SK-N-SH treated with all-trans-retinoic acid at 6 μM for 48 hours (cell line): ENCODE measurements at regions not wholly inside any gene's neighbourhood (a gene's known extent, or its start where the extent isn't known, plus 50 kb on each side); places are given as distances from the start of the nearest gene placed in this dataset.

Experiments
- ARNTL ChIP-seq: fragments of 450-650 bp; formaldehyde crosslinking; IDR thresholded peaks from 2 replicates; pipeline ENCODE4 v1.5.0; 2020; ENCODE audit warnings: low read depth, mild to moderate bottlenecking, moderate library complexity, borderline replicate concordance
- CSRNP3 ChIP-seq: fragments of 250-450 bp; sonication (Bioruptor Pico); IDR thresholded peaks from 2 replicates; pipeline ENCODE4 v1.5.1; 2021; ENCODE audit warnings: mild to moderate bottlenecking, moderate library complexity
- ESRRG ChIP-seq: fragments of 250-450 bp; sonication (Bioruptor Pico); IDR thresholded peaks from 2 replicates; pipeline ENCODE4 v1.6.1; 2021; ENCODE audit warnings: mild to moderate bottlenecking
- GLIS3 ChIP-seq: fragments of 250-450 bp; sonication (Bioruptor Pico); IDR thresholded peaks from 2 replicates; pipeline ENCODE4 v1.5.0; 2020; ENCODE audit warnings: mild to moderate bottlenecking, moderate library complexity
- POU6F1 ChIP-seq: fragments of 250-450 bp; sonication (Bioruptor Pico); IDR thresholded peaks from 2 replicates; pipeline ENCODE4 v1.8.0; 2021; ENCODE audit warnings: low read depth, mild to moderate bottlenecking, moderate library complexity, borderline replicate concordance
- SNAI2 ChIP-seq: fragments of 250-450 bp; sonication (Bioruptor Pico); IDR thresholded peaks from 2 replicates; pipeline ENCODE4 v1.5.0; 2020; ENCODE audit warnings: mild to moderate bottlenecking, moderate library complexity
- TCF4 ChIP-seq: fragments of 250-450 bp; sonication (Bioruptor Pico); IDR thresholded peaks from 2 replicates; pipeline ENCODE4 v1.8.0; 2021; ENCODE audit warnings: mild to moderate bottlenecking, moderate library complexity, borderline replicate concordance
- ZC3H10 ChIP-seq: fragments of 250-450 bp; sonication (Bioruptor Pico); IDR thresholded peaks from 2 replicates; pipeline ENCODE4 v1.5.1; 2021; ENCODE audit warnings: mild to moderate bottlenecking, moderate library complexity
- ZFP3 ChIP-seq: fragments of 250-450 bp; sonication (Bioruptor Pico); IDR thresholded peaks from 2 replicates; pipeline ENCODE4 v1.5.0; 2020; ENCODE audit warnings: mild to moderate bottlenecking, moderate library complexity
- ZNF8 ChIP-seq: fragments of 450-650 bp; formaldehyde crosslinking; IDR thresholded peaks from 2 replicates; pipeline ENCODE4 v1.5.0; 2020; ENCODE audit warnings: mild to moderate bottlenecking, moderate library complexity
- TF ChIP-seq, protein P1 (sequence below): fragments of 250-450 bp; sonication (Bioruptor Pico); IDR thresholded peaks from 2 replicates; pipeline ENCODE4 v1.8.0; 2020; ENCODE audit warnings: mild to moderate bottlenecking, moderate library complexity, borderline replicate concordance

DNA sequence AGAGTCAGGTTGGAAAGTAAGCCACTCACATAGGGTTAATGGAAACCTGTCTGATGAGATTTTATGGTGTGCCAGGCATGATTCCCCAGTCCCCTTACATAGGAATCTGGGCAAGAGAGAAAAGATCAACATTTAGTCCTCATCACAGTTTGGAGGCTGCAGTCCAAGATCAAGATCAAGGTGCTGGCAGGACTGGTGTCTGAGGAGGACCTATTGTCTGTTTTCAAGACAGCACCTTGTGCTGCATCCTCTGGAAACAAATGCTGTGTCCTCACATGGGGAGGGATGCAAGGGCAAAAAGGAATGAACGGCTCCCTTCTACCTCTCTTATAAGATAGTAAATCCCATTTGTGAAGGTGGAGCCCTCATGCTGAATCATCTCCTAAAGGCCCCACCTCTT lies 244.8 kb upstream of the GALNT17 start:
- no peak for TF ChIP-seq TCF4 (CRISPR knock-in tag)
- no peak for TF ChIP-seq POU6F1 (CRISPR knock-in tag)
- no peak for TF ChIP-seq ESRRG (CRISPR knock-in tag)
- TF ChIP-seq GLIS3 (CRISPR knock-in tag) = no peak
- no peak for TF ChIP-seq ZC3H10 (CRISPR knock-in tag)
- TF ChIP-seq ZNF8 (CRISPR knock-in tag) = no peak
- no peak for TF ChIP-seq CSRNP3 (CRISPR knock-in tag)
- TF ChIP-seq, protein P1, sequence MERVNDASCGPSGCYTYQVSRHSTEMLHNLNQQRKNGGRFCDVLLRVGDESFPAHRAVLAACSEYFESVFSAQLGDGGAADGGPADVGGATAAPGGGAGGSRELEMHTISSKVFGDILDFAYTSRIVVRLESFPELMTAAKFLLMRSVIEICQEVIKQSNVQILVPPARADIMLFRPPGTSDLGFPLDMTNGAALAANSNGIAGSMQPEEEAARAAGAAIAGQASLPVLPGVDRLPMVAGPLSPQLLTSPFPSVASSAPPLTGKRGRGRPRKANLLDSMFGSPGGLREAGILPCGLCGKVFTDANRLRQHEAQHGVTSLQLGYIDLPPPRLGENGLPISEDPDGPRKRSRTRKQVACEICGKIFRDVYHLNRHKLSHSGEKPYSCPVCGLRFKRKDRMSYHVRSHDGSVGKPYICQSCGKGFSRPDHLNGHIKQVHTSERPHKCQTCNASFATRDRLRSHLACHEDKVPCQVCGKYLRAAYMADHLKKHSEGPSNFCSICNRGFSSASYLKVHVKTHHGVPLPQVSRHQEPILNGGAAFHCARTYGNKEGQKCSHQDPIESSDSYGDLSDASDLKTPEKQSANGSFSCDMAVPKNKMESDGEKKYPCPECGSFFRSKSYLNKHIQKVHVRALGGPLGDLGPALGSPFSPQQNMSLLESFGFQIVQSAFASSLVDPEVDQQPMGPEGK (CRISPR knock-in tag) = no peak
- no peak for TF ChIP-seq ARNTL (CRISPR knock-in tag)
- no peak for TF ChIP-seq ZFP3 (CRISPR knock-in tag)
- no peak for TF ChIP-seq SNAI2
